ENCODE measurements at regions not wholly inside any gene's neighbourhood (a gene's known extent, or its start where the extent isn't known, plus 50 kb on each side); places are given as distances from the start of the nearest gene placed in this dataset.

DNA sequence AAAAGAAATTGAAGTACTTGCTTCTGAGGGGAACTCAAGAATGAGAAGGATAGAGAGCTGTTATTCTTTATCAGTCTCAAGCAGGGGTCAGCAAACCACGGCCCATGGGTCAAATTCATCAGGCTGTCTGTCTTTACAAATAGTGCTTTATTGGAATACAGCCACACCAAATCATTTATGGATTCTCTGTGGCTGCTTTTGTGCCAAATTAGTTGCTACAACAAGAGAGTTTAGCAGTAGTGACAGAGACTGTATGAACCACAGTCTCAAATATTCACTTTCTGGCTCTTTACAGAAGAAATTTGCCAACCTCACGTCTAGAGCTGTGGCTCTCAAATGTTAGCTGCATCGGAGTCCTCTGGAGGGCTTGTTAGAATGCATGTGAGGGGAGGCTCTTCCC is 258.0 kb upstream of the RARB start:
- TF ChIP-seq, protein P1, sequence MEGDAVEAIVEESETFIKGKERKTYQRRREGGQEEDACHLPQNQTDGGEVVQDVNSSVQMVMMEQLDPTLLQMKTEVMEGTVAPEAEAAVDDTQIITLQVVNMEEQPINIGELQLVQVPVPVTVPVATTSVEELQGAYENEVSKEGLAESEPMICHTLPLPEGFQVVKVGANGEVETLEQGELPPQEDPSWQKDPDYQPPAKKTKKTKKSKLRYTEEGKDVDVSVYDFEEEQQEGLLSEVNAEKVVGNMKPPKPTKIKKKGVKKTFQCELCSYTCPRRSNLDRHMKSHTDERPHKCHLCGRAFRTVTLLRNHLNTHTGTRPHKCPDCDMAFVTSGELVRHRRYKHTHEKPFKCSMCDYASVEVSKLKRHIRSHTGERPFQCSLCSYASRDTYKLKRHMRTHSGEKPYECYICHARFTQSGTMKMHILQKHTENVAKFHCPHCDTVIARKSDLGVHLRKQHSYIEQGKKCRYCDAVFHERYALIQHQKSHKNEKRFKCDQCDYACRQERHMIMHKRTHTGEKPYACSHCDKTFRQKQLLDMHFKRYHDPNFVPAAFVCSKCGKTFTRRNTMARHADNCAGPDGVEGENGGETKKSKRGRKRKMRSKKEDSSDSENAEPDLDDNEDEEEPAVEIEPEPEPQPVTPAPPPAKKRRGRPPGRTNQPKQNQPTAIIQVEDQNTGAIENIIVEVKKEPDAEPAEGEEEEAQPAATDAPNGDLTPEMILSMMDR (conservative IDR thresholded peaks at IDR 0.05): no peak
- TF ChIP-seq EZH2 (IDR thresholded peaks at IDR 0.05; ENCODE audit: low read depth): no peak

All from PC-9 (cell line).